Adrenal gland (tissue), 9 donors: ENCODE measurements at regions not wholly inside any gene's neighbourhood (a gene's known extent, or its start where the extent isn't known, plus 50 kb on each side); places are given as distances from the start of the nearest gene placed in this dataset.

Source experiments
- DNase-seq, 7 donors: peaks; one replicate each; pipeline ENCODE4 v3.0.0-alpha.2; 2019 to 2020
- H3K27ac ChIP-seq, 5 donors: fragments of 200-600 bp; sonication (generic) in 4 of 5; 1 replicate in 3 of 5; 2 replicates in 2 of 5; pipeline versions ENCODE4 v1.5.1 to v1.8.0; 2016 to 2020; ENCODE audit warnings: mild to moderate bottlenecking in 1 of 5
- H3K27me3 ChIP-seq: fragments of 200-600 bp; 2 replicates; pipeline ENCODE4 v1.8.0; 2021
- H3K36me3 ChIP-seq, 2 donors: fragments of 200-600 bp; replicated peaks in 1 of 2; 1 replicate in 1 of 2; 2 replicates in 1 of 2; pipeline versions ENCODE4 v1.5.1 to v1.8.0; 2018 to 2022
- H3K4me1 ChIP-seq, 2 donors: fragments of 200-600 bp; replicated peaks in 1 of 2; 1 replicate in 1 of 2; 2 replicates in 1 of 2; pipeline versions ENCODE4 v1.5.1 to v1.8.0; 2018 to 2021
- H3K4me3 ChIP-seq, 4 donors: fragments of 200-600 bp; sonication (generic) in 3 of 4; one replicate each; pipeline ENCODE4 v1.5.1; 2016 to 2018
- H3K9me3 ChIP-seq, 3 donors: fragments of 200-600 bp; sonication (generic) in 1 of 3; replicated peaks in 1 of 3; 1 replicate in 2 of 3; 2 replicates in 1 of 3; pipeline versions ENCODE4 v1.5.1 to v1.8.0; 2016 to 2021
- POLR2A ChIP-seq, 2 donors: fragments of 450-650 bp; IDR thresholded peaks; one replicate each; pipeline ENCODE4 v1.6.1; 2017; ENCODE audit warnings: antibody characterized with exemption in 2 of 2, mild to moderate bottlenecking in 2 of 2, moderate library complexity in 1 of 2
- WGBS, 4 donors: extraction: QIAGEN DNeasy Blood & Tissue Kit in 2 of 4; methylation state at CpG; one replicate each; pipeline versions ENCODE4 v1.1.5 to v1.1.7; 2013 to 2017; 5-methylcytosine and 5-hydroxymethylcytosine counted together
- intact Hi-C, 2 donors: fragments of 100-400 bp; cut with DNase I; formaldehyde crosslinking; loops; one replicate each; pipeline versions ENCODE4 v1.14.1 to v1.15.0; 2022 to 2023
- TF ChIP-seq, protein P1 (sequence below), 6 experiments: fragments of 450-650 bp in 4 of 6; fragments of 200-600 bp in 2 of 6; sonication (generic) in 1 of 6; IDR thresholded peaks; 1 replicate in 5 of 6; 2 replicates in 1 of 6; pipeline versions ENCODE4 v1.5.1 to v1.8.0; 2016 to 2021; ENCODE audit warnings: antibody characterized with exemption in 6 of 6, mild to moderate bottlenecking in 2 of 6, moderate library complexity in 1 of 6
- donor health status: healthy with polysubstance abuse.
- donor health status: Bipolar disorder and iron deficiency.
- donor health status: DM: yes; HTN: yes; CAD: no.
- donor health status: DM: no; HTN: no; CAD: no.
- donor health status: DM: no; HTN: no; CAD: no.

DNA sequence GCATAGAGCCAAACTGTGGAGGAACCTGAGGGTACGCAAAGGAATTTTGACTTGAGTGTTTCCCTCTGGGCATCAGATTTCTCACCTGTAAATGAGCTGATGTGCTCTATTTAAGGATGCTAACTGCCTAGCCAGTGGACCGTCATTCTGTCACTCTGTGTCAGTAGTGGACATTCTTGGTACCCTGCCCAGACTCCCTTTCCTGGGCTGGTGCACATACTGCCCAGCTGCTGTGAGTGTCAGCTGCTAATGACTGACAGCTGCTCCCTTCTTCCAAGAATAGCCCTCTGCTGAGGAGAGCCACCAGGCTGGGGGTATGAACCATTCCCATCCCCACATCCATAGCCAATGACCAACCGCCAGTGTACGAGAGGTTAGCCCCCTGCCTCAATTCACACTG lies 193.1 kb upstream of the DAB1 start:
- Histone ChIP-seq H3K36me3 (no peaks in the 10 kb centered on the region), H3K27ac (no peak overlapping the region), H3K27me3 (no peaks in the 10 kb centered on the region), H3K9me3 (no peaks in the 10 kb centered on the region), H3K4me1 (no peaks in the 10 kb centered on the region), H3K4me3 (no peak overlapping the region)
- TF ChIP-seq POLR2A (IDR thresholded peaks at IDR 0.05): no peak
- TF ChIP-seq, protein P1, sequence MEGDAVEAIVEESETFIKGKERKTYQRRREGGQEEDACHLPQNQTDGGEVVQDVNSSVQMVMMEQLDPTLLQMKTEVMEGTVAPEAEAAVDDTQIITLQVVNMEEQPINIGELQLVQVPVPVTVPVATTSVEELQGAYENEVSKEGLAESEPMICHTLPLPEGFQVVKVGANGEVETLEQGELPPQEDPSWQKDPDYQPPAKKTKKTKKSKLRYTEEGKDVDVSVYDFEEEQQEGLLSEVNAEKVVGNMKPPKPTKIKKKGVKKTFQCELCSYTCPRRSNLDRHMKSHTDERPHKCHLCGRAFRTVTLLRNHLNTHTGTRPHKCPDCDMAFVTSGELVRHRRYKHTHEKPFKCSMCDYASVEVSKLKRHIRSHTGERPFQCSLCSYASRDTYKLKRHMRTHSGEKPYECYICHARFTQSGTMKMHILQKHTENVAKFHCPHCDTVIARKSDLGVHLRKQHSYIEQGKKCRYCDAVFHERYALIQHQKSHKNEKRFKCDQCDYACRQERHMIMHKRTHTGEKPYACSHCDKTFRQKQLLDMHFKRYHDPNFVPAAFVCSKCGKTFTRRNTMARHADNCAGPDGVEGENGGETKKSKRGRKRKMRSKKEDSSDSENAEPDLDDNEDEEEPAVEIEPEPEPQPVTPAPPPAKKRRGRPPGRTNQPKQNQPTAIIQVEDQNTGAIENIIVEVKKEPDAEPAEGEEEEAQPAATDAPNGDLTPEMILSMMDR (IDR thresholded peaks at IDR 0.05): no peak
- 82 to 87% (median 85%) methylated on average over 4 of the region's 4 CpGs for WGBS, 4 donors
- intact Hi-C loops: no loop called here
- no peak for DNase-seq

GRCh38 chr1:57615956-57616355 lies 192.1 kb upstream of the DAB1 start:
- H3K27me3 ChIP-seq: no peaks in the 10 kb centered on the region
- intact Hi-C loops: no loop called here
- H3K4me3 ChIP-seq: no peak overlapping the region
- H3K27ac ChIP-seq: no peak overlapping the region
- 69 to 85% (median 77%) methylated on average over 4 of the region's 4 CpGs for WGBS, 4 donors
- TF ChIP-seq POLR2A (IDR thresholded peaks at IDR 0.05): no peak
- TF ChIP-seq, protein P1 (IDR thresholded peaks at IDR 0.05): no peak
- no peaks in the 10 kb centered on the region for H3K36me3 ChIP-seq
- H3K9me3 ChIP-seq: no peaks in the 10 kb centered on the region
- H3K4me1 ChIP-seq: no peaks in the 10 kb centered on the region
- DNase-seq: no peak

GRCh38 chr1:57612833-57613232 lies 189.0 kb upstream of the DAB1 start:
- 66 to 78% (median 77%) methylated on average over 2 of the region's 2 CpGs for WGBS, 4 donors
- no peak for TF ChIP-seq POLR2A (IDR thresholded peaks at IDR 0.05)
- TF ChIP-seq, protein P1 (IDR thresholded peaks at IDR 0.05): no peak
- no peaks in the 10 kb centered on the region for H3K36me3 ChIP-seq
- no peak overlapping the region for H3K4me3 ChIP-seq
- no peak for DNase-seq
- no peak overlapping the region for H3K27ac ChIP-seq
- no peaks in the 10 kb centered on the region for H3K4me1 ChIP-seq
- no peaks in the 10 kb centered on the region for H3K27me3 ChIP-seq
- intact Hi-C loops: no loop called here
- no peaks in the 10 kb centered on the region for H3K9me3 ChIP-seq

DNA sequence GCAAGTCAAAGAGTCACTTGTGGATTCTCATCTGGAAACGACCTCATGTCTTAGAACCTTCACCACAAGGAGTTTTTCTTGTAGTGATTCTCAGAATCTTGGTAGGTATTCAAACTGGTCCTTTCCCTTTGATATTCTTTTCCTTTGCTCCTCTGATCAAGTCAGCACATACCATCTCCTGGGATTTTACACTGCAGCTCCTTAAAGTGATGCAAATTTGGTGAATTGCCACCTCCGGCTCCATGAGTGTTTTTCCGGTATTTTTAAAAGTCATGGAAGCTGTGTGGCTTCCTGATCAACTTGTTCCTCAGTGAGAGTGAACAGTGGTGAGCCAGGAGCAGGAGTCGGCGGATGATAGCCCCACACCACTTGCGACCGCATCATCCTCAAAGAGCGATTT lies 182.1 kb upstream of the DAB1 start:
- no peak overlapping the region for H3K27ac ChIP-seq
- H3K27me3 ChIP-seq: no peaks in the 10 kb centered on the region
- no peak for DNase-seq
- WGBS, 4 donors: 77 to 88% (median 79%) methylated on average over 8 of the region's 8 CpGs
- no peak for TF ChIP-seq POLR2A (IDR thresholded peaks at IDR 0.05)
- TF ChIP-seq, protein P1 (IDR thresholded peaks at IDR 0.05): no peak
- H3K4me1 ChIP-seq: no peaks in the 10 kb centered on the region
- no peak overlapping the region for H3K4me3 ChIP-seq
- no peaks in the 10 kb centered on the region for H3K9me3 ChIP-seq
- H3K36me3 ChIP-seq: no peaks in the 10 kb centered on the region
- intact Hi-C loops: no loop called here
